Large intestine (tissue), 3 donors: ENCODE measurements at regions not wholly inside any gene's neighbourhood (a gene's known extent, or its start where the extent isn't known, plus 50 kb on each side); places are given as distances from the start of the nearest gene placed in this dataset.
"Not testable (repeated sequence)": the region's sequence is repeated elsewhere in the genome, so short reads cannot be mapped to it uniquely, and the experiment has no call there.

Experiments
- DNase-seq, 2 donors: peaks; one replicate each; pipeline versions ENCODE4 v3.0.0 to v3.0.0-alpha.2; 2013
- H3K27ac ChIP-seq: one replicate; pipeline ENCODE4 v1.5.1; 2013; ENCODE audit warnings: low read length
- H3K27me3 ChIP-seq: 2 replicates; pipeline ENCODE4 v1.6.1; 2013; ENCODE audit warnings: low read length; ENCODE audit not compliant: control insufficient read depth, insufficient read depth
- H3K36me3 ChIP-seq: 2 replicates; pipeline ENCODE4 v1.6.1; 2013; ENCODE audit warnings: low read length; ENCODE audit not compliant: control insufficient read depth, insufficient read depth
- H3K4me1 ChIP-seq: one replicate; pipeline ENCODE4 v1.6.1; 2013; ENCODE audit warnings: low read length; ENCODE audit not compliant: control insufficient read depth, insufficient read depth
- H3K4me3 ChIP-seq: one replicate; pipeline ENCODE4 v1.5.1; 2013; ENCODE audit warnings: low read length
- H3K9me3 ChIP-seq: one replicate; pipeline ENCODE4 v1.6.1; 2013; ENCODE audit warnings: mild to moderate bottlenecking, low read depth, low read length, moderate library complexity; ENCODE audit not compliant: control insufficient read depth
- WGBS: methylation state at CpG from one replicate; pipeline ENCODE4 v1.1.5; 2013; ENCODE audit warnings: low lambda C conversion rate; ENCODE audit not compliant: insufficient coverage; 5-methylcytosine and 5-hydroxymethylcytosine counted together

GRCh38 chr3:40691452-40691861, 166.7 kb downstream of the ZNF621 start:
- Histone ChIP-seq H3K9me3 (no peaks in the 10 kb centered on the region), H3K27me3 (no peaks in the 10 kb centered on the region), H3K4me1 (no peaks in the 10 kb centered on the region), H3K4me3 (no peak overlapping the region), H3K36me3 (no peaks in the 10 kb centered on the region), H3K27ac (no peak overlapping the region)
- WGBS: no CpG with 5 or more reads among the region's 4 CpGs
- DNase-seq: no peak

DNA sequence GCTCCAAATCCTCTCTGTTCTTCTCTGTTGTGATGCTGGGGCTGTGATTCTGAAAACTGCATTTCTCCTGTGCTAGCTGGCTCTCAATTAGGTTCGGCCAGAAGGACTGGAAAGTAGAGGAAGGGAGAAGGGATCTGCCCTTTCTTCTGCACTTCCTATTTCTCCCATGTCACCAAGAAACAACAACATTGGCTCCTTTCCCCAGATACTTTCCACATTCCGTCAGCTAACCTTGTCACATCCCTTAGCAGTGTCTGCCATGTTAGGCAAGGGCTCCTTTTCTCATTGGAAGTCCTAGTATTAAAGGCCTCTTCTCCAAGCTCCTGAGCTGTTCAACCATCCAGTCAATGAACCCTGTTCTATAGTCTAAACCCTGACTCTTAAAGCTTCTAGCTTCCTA, 171.1 kb downstream of the ZNF621 start:
- H3K27me3 ChIP-seq: no peaks in the 10 kb centered on the region
- H3K27ac ChIP-seq: no peak overlapping the region
- H3K9me3 ChIP-seq: peaks cover 2% of the 10 kb centered on the region
- DNase-seq: no peak
- 80% methylated on average over 1 of the region's 2 CpGs for WGBS
- no peak overlapping the region for H3K4me3 ChIP-seq
- no peaks in the 10 kb centered on the region for H3K36me3 ChIP-seq
- H3K4me1 ChIP-seq: no peaks in the 10 kb centered on the region

- H3K27me3 ChIP-seq, H3K36me3 ChIP-seq, H3K27ac ChIP-seq, H3K4me3 ChIP-seq, H3K4me1 ChIP-seq, H3K9me3 ChIP-seq, DNase-seq: not testable (repeated sequence)
Observed at GRCh38 chr3:40698611-40699010, 173.9 kb downstream of the ZNF621 start.

DNA sequence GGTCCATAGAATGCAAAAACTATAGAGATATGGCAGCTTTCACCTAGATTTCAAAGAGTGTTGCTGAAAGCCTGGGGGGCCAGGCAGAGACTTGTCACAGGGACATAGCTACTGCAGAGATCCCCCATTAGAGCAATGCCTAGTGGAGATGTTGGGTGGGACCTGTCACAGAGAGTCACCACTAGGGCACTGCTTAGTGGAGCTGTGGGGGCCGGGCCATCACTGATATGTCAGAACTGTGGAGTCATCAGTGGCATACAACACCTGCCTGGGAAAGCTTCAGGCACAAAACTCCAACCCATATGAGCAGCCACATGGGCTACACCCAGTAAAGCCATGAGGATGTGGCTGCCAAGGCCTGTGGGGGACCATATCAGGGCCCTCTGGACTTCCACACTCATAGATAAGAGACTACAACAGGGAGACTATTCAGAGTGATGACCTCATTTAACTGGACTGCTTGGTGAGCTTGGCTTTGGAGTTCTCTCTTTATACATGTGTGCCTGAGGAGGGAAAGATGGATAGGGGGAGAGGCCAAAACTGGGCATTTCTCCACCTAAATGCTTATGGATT, 176.3 kb downstream of the ZNF621 start:
- no peak overlapping the region for H3K27ac ChIP-seq
- peaks cover 2% of the 10 kb centered on the region for H3K9me3 ChIP-seq
- WGBS: no CpG with 5 or more reads among the region's 1 CpG
- H3K4me3 ChIP-seq: no peak overlapping the region
- H3K27me3 ChIP-seq: no peaks in the 10 kb centered on the region
- DNase-seq: no peak
- no peaks in the 10 kb centered on the region for H3K4me1 ChIP-seq
- H3K36me3 ChIP-seq: no peaks in the 10 kb centered on the region

DNA sequence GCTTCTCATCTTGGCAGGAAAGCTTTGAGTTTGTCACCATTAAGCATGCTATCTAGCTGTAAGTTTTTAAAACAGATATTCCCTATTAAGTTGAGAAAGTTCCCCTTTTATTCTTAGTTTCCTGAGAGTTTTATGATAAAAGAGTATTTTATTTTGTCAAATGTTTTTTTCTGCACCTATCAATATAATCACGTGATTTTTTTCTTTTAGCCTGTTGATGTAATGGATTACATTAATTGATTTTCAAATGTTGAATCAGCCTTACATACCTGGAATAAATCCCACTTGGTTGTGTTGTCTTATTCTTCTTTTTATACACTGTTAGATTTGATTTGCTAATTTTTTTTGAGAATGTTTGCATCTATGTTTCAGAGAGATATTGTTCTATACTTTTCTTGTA, 179.5 kb downstream of the ZNF621 start:
- no peak overlapping the region for H3K4me3 ChIP-seq
- H3K27ac ChIP-seq: no peak overlapping the region
- 64% methylated on average over 1 of the region's 1 CpG for WGBS
- H3K27me3 ChIP-seq: no peaks in the 10 kb centered on the region
- H3K9me3 ChIP-seq: peaks cover 2% of the 10 kb centered on the region
- H3K4me1 ChIP-seq: no peaks in the 10 kb centered on the region
- H3K36me3 ChIP-seq: no peaks in the 10 kb centered on the region
- no peak for DNase-seq

GRCh38 chr3:40705663-40706062, 180.9 kb downstream of the ZNF621 start:
- H3K4me1 ChIP-seq: no peaks in the 10 kb centered on the region
- H3K9me3 ChIP-seq: peaks cover 2% of the 10 kb centered on the region
- no peaks in the 10 kb centered on the region for H3K36me3 ChIP-seq
- no peak for DNase-seq
- H3K27me3 ChIP-seq: no peaks in the 10 kb centered on the region
- no peak overlapping the region for H3K27ac ChIP-seq
- no peak overlapping the region for H3K4me3 ChIP-seq

DNA sequence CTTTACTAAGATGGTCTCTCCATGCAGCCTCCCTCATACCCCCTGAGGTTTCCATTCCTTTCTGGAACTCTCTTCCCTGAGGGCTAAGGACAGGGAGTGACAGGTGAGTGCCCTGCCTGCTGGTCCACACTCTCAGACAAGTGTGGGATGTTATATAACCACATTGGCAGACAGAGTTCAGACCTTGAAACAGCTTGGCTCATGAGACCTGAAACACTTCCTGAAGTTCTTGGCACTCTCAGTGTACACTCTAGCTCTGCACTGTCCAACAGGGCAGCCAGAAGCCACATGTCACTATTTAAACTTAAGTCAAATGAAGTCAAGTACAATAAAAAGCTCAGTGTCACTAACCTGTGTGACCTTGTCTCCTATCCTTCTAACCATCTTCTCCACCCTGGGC, 188.5 kb downstream of the ZNF621 start:
- no peak overlapping the region for H3K27ac ChIP-seq
- H3K36me3 ChIP-seq: no peaks in the 10 kb centered on the region
- no peaks in the 10 kb centered on the region for H3K27me3 ChIP-seq
- H3K4me3 ChIP-seq: no peak overlapping the region
- no peaks in the 10 kb centered on the region for H3K9me3 ChIP-seq
- H3K4me1 ChIP-seq: no peaks in the 10 kb centered on the region
- DNase-seq: no peak

- Histone ChIP-seq H3K27ac (no peak overlapping the region), H3K27me3 (no peaks in the 10 kb centered on the region), H3K36me3 (no peaks in the 10 kb centered on the region), H3K4me3 (no peak overlapping the region), H3K9me3 (no peaks in the 10 kb centered on the region), H3K4me1 (no peaks in the 10 kb centered on the region)
- WGBS: 40% methylated on average over 1 of the region's 6 CpGs
- no peak for DNase-seq
Observed at GRCh38 chr3:40713795-40714194, 189.0 kb downstream of the ZNF621 start.

DNA sequence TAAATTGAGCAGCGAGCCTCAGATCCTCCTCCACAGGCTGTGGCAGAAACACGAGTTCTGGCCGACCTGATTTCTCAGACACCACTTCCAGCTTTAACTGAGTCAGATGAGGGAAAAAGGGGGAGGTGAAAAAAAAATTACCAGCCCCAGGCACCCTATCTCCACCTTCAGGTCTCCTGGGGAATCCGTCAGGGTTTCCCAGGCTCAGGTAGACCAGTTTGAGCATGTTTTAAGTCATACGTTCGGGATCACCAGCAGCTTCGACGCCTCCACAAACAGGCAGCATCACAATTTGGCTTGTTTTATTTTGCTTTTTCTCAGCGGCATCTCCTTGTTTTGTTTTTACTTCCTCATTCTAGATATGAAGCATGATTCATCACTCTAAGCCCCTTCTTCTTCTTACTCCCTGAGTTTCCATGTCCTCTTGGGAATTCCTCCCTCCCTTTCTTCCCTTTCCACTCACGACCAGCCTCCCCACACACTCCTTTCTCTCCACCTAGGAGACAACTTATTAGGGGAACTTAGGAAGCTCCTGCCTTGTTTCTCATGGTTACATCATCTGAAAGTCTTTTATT, 190.1 kb downstream of the ZNF621 start:
- H3K4me1 ChIP-seq: no peaks in the 10 kb centered on the region
- H3K27ac ChIP-seq: no peak overlapping the region
- no peaks in the 10 kb centered on the region for H3K36me3 ChIP-seq
- no peak overlapping the region for H3K4me3 ChIP-seq
- WGBS: 92% methylated on average over 6 of the region's 10 CpGs
- no peak for DNase-seq
- H3K9me3 ChIP-seq: no peaks in the 10 kb centered on the region
- H3K27me3 ChIP-seq: no peaks in the 10 kb centered on the region

DNA sequence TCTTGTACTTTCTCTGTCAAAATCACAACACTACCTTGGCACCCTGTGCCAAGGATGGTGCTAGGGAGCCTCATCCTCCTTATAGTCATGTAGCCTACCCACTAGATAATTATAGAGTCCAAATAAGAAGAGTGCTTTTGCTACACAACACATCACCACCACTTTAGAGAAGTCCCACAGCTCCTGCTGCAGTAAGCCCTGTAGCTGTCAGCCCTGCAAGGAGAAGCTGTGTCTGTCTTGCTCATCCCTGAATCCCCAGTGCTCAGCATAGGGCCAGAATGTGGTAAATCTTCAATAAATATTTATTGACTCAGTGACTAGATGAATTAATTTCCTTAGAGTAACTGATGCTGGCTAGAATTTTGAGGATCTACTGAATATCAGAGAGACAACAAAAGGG, 190.8 kb downstream of the ZNF621 start:
- no peak for DNase-seq
- Histone ChIP-seq H3K27me3 (no peaks in the 10 kb centered on the region), H3K27ac (no peak overlapping the region), H3K4me1 (peaks cover 4% of the 10 kb centered on the region), H3K9me3 (no peaks in the 10 kb centered on the region), H3K36me3 (no peaks in the 10 kb centered on the region), H3K4me3 (no peak overlapping the region)

DNA sequence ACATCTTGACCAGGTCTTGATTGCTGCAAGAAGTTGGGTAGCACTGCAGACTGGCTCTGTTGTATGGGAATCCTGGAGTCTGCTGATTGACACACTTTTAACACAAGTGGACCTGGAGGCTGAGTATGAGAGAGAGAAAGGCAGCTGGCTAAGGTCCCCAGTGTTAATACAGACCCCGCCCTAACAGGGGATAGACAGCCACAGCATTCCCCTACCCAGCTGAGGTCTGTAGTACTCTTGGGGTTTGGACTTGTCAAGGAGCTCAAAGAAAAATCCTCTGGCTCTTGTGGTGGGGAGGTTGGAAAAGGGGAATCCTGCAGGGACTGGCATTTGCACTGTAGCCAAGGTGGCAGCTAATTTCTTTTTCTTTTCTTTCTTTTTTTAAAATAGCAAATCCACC, 192.7 kb downstream of the ZNF621 start:
- no CpG with 5 or more reads among the region's 1 CpG for WGBS
- Histone ChIP-seq H3K4me1 (peaks cover 4% of the 10 kb centered on the region), H3K27me3 (no peaks in the 10 kb centered on the region), H3K36me3 (no peaks in the 10 kb centered on the region), H3K9me3 (no peaks in the 10 kb centered on the region), H3K27ac (no peak overlapping the region), H3K4me3 (no peak overlapping the region)
- DNase-seq: no peak
